GM21737 (cell line): ENCODE measurements at regions not wholly inside any gene's neighbourhood (a gene's known extent, or its start where the extent isn't known, plus 50 kb on each side); places are given as distances from the start of the nearest gene placed in this dataset.

ENCODE experiments used
- ATAC-seq: cut with Tn5 transposase; IDR thresholded peaks from one replicate; pipeline ENCODE4 v1.9.1; 2021; ENCODE audit warnings: mild to moderate bottlenecking, moderate library complexity; ENCODE audit not compliant: unreplicated experiment

DNA sequence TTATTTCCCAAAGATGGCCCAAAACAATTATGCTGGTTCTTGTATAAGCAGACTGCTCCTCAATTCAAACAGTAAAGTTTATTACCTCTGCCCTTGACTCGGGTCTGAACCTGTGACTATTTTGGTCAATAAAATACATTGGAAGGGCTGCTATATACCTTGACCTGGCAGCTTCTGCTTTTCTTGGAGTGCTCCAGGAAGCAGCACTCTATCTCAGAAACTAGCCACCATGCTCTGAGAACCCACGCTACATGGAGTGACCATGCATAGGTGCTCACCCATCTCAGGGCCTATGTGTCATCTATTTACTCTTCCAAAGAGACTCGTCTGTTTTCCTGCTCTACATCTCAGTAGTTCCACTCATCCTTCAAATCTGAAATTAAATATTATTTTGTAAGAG is 299.9 kb downstream of the AHR start:
- no peak for ATAC-seq

DNA sequence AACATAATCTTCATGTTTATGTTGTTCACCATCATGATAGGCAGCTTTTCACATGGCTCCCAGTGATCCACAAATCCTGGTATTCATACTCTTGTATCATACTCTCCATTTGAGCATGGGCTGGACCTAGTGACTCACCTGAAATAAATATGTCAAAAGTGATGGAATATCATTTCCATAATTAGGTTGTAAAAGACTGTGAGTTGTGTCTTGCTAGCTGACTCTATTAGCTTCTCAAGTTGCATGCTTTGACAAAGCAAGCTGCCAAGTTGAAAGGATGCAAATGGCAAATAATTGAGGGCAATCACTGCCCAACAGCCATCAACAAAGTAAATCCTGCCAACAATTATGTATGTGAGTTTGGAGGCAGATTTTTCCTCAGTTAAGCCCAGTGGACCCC is 300.4 kb downstream of the AHR start:
- ATAC-seq: no peak

DNA sequence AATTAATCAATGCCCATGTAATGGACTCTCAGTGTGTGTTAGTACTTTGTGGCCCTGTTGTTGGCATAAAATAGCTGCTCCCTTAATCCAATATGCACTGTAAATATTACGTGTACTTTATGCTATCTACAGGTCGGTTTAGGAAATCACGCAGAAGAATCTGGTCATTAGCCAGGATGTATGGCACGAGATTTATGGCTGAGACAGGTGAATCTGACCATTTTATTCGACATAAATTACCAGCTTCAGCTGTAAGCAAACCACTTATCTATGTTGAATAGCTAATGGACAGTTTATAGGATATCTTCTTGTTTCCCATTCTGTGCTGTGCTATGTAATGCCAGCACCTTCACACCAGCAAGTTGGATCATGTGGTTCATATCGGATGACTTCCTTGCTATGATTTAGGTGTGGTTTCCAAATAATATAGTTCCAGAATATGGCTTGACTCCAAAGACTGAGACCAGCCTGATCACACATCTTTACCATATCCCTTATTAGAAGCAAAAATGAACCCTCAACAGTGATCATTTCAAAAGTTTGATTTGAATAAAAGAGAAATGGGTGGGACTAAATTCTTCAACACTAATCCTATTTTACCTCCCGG is 301.4 kb downstream of the AHR start:
- ATAC-seq: no peak

DNA sequence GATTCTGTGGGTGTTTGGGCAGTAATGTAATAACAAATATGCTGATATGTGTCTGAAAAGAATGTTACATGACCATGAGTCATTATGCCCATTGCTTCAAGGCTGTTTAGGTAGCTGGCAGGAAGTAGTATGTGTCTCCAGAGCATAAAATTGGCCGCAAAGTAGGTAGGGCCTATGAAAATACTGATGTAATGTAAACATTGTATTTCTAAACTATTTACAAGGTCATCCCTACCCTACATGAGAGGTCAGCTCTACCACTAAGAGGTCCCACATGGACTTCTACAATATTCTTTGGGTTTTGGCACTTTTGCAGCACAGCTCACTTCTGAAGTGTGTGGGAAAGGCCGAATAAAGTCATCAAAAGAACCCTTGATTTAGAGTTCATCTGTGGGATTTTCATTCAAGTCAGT is 301.9 kb downstream of the AHR start:
- ATAC-seq: no peak

DNA sequence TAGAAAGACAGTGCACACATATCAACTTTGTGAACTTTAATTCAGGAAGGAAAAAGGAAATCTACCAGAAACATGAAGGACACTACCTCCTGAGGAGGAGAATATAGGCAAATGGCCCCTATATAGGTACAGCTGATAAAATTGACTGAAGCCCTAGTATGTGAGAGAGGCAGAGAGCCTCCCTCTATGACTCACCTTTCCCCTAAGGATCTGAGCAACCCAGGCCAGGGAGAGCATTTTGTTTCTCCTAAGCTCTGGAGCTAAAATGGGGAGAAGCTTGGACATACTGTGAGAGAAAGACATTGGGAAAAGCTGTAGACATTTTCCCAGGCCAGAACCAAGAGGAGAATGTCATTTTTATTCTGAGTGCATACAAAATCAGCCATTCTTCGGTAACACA is 303.5 kb downstream of the AHR start:
- no peak for ATAC-seq

DNA sequence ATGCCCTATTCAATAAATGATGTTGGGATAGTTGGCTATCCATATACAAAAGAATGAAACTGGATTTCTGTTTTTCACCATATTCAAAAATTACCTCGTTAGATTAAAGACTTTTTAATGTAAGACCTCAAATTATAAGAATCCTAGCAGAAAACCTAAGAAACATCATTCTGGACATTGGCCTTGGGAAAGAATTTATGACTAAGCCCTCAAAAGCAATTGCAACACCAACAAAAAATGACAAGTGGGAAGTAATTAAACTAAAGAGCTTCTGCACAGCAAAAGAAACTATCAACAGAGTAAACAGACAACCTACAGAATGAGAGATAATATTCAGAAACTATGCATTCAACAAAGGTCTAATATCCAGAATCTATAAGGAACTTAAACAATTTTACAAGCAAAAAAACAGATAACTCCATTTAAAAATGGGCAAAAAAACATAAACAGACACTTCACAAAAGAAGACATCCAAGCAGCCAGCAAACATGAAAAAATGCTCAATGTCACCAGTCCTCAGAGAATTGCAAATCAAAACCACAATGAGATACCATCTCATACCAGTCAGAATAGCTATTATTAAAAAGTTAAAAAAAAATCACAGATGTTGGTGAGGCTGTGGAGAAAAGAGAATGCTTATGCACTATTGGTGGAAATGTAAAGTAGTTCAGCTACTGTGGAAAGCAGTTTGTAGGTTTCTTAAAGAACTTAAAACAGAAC is 309.8 kb downstream of the AHR start:
- ATAC-seq: no peak

DNA sequence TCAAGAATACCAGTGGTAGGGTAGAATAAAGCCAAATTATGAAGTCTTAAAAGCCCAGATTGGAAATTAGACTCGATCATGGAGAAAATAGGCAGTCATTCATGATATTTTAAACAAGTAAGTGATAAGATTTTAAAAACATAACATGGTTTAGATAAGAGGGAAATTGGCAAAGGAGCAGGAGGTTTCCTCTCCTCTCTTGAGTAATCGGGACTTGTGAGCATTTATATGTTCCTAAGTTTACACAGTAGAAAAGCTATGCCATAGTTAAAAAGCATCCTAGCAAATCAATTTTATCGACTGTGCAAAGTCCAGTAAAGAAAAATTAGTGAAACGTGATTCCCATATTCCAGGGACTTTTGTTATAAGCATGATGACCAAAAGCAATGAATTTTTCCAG is 313.2 kb downstream of the AHR start:
- no peak for ATAC-seq

DNA sequence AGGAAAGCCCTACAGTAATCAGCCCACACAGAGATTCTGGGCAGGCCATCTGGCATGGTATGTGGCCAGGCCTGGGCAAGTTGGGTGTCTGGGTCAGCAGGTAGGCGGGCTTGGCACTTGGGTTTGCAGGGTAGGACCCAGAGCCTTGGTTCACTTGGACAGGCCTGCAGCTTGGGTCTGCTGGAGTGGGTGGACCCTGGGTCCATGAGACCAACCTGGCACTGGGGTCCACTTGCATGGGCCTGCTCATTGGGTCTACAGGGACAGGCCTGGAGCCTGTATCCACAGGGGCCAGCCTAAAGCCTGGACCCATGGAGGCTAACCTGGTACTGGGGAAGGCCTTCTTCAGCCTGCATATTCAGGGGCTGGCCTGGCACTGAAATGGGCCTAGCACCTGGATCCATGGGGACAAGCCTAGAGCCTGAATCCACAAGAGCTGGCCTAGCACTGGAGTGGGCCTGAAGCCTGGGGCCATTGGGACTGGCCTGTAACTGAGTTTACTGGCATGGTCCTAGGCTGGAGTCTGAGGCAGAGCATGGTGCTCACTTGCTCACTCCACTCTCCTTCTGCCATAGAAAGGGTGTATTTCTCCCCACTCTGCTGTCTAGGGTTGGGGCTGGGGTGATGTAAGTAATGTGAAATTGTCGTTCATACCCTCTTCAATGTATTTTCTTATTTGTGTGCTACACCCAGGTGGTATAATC is 315.0 kb downstream of the AHR start:
- no peak for ATAC-seq

DNA sequence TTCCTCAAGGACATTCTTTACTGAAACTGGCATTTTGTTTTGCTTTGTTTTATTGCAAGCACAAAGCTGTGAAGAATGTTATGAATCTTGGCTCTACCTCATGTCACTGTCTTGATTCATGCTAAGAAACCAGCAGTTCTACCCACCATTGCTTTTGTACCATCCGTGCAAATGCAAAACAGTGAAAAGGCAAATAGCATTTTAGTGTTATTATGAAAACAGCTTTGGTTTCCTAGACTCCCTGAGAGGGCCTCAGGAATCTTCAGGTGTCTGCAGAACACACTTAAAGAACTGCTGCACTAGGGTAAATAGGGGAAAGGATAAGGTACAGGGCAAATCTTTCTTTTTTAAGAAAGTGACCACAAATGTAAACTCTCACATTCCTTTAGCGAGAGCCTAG is 318.9 kb downstream of the AHR start:
- no peak for ATAC-seq

DNA sequence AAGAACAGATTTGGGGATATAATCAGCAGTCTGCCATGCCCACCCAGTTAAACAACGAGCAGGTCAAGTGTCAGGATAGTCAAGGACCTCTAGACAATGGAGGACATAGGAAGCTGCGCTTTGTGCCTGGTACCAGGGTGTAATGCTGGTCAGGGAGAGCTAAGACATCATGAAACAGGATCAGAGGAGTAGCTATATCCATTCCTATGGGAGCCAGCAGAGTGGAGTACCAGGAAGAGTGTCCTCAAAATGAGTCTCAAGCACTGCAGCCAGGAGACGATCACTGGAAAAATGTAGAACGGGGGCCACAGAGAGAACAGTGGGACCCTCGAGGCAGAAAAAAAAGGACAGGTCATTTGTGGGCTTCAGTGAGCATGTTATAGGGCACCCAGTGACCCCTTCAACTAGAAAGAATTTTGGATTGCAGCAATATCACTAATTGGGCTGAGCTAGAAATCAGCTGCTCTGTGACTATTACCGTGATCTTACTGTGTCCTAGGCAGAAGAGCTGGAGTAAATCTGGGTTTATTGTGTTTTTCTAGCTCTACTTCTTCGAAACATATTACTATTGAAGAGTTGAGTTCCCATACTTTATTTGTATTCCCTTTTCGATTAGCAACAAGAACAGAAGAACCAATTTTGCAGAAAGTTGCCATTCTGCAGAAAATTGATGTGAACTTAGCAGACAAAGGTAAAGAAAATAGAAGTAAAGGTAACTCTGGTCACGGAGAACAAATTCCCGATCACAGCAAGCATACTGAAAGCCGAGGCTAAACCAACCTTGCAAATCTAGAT is 319.6 kb downstream of the AHR start:
- ATAC-seq: no peak

DNA sequence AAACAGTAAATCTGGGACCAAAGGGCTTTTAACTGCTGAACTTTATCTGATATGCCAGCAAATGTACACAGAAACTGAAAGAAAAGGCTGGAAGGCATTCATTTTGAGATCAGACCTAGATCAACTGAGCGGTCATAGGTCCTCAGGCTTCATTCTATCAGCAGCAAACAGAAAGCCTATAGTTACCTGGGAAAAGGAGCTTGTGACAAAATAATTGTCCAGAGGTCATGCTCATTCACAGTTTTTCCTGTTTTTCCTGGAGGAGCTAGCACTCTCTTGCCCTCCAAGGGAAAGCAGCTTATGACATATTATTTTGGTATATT is 320.2 kb downstream of the AHR start:
- no peak for ATAC-seq

DNA sequence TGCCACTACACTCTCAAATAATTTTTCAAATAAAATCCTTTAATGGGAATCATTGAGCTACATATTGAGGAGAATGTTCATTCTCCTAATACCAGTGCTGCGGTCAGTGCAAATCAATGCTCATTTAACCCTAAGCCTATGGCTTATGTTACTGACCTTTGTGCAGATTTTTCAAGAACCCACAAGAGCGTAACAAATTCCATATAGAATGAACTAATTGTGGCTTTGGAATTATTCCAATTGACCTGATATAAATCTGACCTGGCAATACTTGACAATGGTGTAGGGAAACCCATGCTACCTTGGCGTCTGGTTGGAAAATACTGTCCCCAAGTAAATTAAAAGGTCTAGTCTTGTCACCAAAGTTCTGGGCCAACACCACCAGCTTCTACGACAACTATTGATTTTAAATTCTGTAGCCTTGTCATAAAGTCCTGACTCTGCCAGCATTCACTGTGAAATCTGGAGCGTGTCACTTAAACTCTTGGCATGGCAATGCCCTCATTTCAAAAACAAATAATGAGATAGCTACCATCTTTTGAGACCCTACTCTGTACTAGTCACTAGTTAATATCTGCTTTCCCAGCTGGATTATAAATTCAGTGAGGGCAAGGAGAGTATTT is 320.9 kb downstream of the AHR start:
- no peak for ATAC-seq

DNA sequence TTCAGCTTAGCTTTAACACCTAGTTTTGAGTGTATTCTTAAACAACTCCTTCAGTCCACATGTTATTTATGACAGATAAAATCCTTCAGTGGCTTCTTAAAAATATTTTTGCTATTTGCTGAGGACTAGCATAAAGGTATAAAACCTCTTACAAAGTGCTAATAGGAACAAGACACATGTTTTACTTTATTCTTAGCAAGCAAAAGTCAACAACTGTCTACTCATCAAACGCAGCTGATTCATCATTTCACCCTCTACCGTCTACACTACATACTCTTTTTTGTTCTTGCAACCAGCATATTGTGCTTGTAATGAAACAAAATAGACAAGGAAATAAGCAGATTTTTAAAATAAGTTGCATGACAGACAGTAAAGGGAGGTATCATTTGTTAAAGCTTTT is 319.7 kb downstream of the SNX13 start:
- no peak for ATAC-seq

DNA sequence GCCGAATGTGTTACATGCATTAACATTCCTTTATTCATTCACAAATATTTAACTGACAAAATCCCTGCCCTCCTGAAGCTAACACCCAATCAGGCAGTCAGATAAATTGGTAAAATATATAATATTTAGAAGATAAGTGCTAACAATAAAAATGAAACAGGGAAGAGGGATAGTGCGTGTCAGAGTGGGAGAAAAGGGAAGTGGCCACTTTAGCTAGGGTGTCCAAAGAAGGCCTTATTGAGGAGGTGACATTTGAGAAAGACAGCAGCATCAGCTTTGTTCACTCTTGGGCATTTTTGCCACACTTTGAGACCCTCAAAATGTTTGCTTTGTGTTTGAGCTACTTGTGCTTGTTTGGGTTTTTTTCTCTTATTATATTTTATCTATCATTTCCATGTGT is 317.8 kb downstream of the SNX13 start:
- ATAC-seq: no peak

DNA sequence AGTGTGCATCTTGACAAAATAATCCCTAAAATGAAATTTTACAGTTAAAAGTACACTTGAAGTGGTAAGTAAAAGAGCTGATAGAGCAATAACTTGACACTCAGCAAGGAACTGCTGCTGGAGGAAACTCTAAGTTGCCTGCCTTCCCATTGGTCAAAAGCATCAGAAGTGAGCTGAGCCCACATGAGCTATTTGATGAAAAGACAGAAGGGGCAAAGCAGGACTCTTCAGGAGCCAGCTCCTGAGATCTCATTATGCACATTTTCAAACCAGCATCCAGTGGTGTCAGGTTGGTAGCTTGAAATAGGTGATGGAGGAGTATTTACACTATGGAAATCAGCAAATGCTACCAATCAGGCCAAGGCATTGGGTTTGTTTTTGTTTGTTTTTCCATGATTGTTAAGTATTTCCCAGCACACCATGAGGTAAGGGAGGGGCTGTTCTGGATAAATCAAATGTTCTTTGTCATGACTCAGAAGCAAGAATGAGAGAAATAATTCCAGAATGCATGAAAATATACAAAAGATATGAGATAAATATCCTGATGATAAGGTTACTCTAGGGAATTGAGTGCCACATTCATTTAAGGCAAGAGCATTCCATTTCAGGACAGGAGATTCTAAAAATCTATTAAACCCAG is 316.6 kb downstream of the SNX13 start:
- no peak for ATAC-seq

DNA sequence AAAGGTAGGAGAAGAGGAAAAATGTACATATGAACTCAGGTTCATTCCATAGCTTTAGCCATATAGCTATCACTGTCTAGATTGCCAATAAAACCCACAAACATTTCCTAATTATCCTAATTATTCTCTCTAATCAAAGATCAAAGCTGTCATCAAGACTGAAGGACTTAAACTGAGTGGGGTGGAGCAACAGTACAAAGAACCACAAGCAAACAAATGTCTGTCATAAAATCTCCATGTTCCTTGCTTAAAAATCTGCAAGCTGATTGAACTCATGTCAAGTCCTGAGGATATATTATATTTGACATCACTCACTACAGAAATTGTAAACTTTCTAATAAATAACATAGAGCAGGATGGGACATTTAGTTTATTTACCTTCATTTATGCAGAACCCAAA is 315.9 kb downstream of the SNX13 start:
- no peak for ATAC-seq

DNA sequence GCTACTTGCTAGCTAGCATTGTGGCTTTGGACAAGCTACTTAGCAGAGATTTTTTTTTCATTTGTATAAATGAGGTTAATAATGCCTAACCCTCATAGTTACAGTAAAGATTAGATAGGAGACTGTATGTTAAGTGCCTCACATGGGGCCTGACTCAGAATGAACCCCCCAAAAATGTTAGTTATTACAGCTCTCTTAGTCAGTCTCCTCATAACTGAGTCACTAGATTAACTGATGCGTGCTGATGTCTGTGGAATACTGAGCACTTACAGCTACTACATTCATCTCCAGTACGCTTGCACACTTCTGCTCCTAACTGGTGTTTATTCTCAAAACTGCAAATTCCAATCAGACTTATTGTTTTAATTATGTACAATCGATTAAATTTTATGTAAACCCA is 315.3 kb downstream of the SNX13 start:
- ATAC-seq: no peak

DNA sequence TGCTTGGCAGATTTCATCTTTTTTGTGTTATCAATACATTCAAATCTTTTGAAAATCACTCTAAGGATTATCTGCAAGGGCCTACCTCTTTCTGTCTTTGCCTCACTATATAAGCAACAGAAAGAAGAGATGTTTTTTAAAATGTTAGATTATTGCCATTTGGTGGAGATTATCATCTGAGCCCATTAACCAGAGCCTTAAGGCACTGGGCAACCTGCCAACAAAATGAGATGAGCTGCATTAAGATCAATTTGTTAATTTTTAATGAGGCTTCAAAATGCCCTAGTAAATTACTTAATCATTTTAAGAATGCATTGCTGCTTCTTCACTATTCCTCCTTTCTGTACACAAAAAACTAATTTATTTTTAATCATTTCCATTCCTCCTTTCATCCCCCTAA is 314.1 kb downstream of the SNX13 start:
- ATAC-seq: no peak

DNA sequence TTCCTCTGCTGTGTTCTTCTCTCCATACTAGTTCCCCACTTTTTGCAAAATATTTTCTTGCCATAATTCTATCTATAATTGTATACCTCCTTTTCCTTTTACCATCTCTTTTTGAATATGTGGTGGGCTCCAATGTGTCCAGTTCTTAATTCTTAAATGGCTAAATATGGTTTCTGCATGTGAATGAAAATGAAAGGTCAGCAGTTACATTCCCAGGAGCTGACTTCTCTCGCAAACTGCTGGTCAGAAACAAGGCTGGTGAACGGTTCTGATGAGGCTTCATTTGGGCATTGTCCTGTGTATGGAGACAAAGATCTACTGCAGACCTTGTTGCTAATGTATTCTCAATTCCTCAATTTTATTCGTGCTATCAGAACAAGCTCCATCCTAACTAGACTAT is 309.2 kb downstream of the SNX13 start:
- ATAC-seq: no peak

DNA sequence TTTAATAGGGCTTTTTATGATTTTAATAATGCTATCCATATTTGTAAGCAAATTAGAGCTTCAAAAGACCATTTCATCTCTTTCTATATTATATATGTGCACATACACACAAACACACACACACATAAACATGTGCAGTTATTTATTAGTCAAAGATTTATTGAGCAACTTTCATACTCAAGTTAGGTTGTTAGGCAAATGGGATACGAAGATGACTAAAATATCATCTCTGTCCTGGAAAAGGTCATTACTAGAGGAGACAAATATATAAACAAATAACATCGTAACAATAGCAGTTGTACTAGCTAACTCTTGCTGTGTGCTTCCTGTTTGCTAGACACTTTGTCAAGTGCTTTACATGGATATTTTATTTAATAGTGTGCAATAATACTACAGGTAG is 307.9 kb downstream of the SNX13 start:
- no peak for ATAC-seq

DNA sequence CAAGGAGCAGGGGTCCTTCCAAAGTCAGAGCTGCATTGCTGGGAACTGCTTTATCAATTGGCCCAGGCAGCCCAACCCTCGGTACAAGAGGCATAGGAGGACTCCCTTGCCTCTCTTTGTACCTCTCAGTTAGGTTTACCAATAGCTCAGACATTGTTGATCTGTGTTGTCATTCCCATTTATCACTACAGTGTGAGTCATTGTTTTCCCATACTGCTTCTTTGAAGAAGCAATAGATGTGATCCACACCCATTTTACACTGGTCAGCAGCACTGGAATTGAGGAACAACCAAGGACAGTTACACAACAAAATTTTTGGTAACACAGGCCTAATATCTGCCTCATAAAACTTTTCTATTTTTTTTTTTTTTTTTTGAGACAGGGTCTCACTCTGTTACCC is 307.2 kb downstream of the SNX13 start:
- ATAC-seq: no peak
